Pancreas (tissue), 10 donors: ENCODE measurements at regions not wholly inside any gene's neighbourhood (a gene's known extent, or its start where the extent isn't known, plus 50 kb on each side); places are given as distances from the start of the nearest gene placed in this dataset.
A peak's percentile ranks its signal among the peaks of the same experiment; 100 is the strongest.

Source experiments
- ATAC-seq, 4 donors: fragments of 200-7000 bp; cut with Tn5 transposase; one replicate each; pipeline versions ENCODE4 v1.8.0 to v1.9.1; 2020; ENCODE audit warnings: mild to moderate bottlenecking in 4 of 4, moderate library complexity in 4 of 4
- DNase-seq, 6 donors: peaks; one replicate each; pipeline ENCODE4 v3.0.0-alpha.2; 2020
- FAIRE-seq: peaks from 2 replicates; lab custom pipeline; 2012; peaks lifted over from hg19 to GRCh38; lab: Jason Lieb, UNC
- H3K27ac ChIP-seq, 4 donors: fragments of 200-600 bp; sonication (generic); 1 replicate in 3 of 4; 2 replicates in 1 of 4; pipeline versions ENCODE4 v1.5.0 to v1.8.0; 2020
- H3K27me3 ChIP-seq, 4 donors: fragments of 200-600 bp; one replicate each; pipeline ENCODE4 v1.8.0; 2021
- H3K36me3 ChIP-seq, 3 donors: fragments of 200-600 bp; sonication (generic) in 1 of 3; one replicate each; pipeline versions ENCODE4 v1.5.0 to v1.8.0; 2020 to 2021
- H3K4me1 ChIP-seq, 3 donors: fragments of 200-600 bp; one replicate each; pipeline ENCODE4 v1.8.0; 2021
- H3K4me3 ChIP-seq, 4 donors: fragments of 200-600 bp; sonication (generic) in 2 of 4; one replicate each; pipeline versions ENCODE4 v1.5.0 to v1.8.0; 2020 to 2021
- H3K9me3 ChIP-seq, 4 donors: fragments of 200-600 bp; one replicate each; pipeline ENCODE4 v1.8.0; 2021
- CTCF ChIP-seq, 4 donors: fragments of 200-600 bp; sonication (generic) in 3 of 4; IDR thresholded peaks; one replicate each; pipeline versions ENCODE4 v1.5.0 to v1.8.0; 2021; ENCODE audit warnings: antibody characterized with exemption in 4 of 4
- WGBS, 2 donors: extraction: QIAGEN DNeasy Blood & Tissue Kit; methylation state at CpG; one replicate each; pipeline ENCODE4 v1.1.7; 2013; 5-methylcytosine and 5-hydroxymethylcytosine counted together
- intact Hi-C, 3 donors: fragments of 100-400 bp; cut with DNase I; formaldehyde crosslinking; loops; one replicate each; pipeline versions ENCODE4 v1.11.1 to v1.14.2; 2022
- donor health status: healthy with polysubstance abuse.
- donor health status: DM: no; HTN: no; CAD: no; lungs with moderate emphysema.
- donor health status: DM: no; HTN: no; CAD: no.
- donor health status: control.
- donor health status: control.
- donor health status: Bipolar disorder and iron deficiency.
- donor health status: DM: yes; HTN: yes; CAD: no.
- donor health status: DM: no; HTN: no; CAD: no.
- donor health status: DM: no; HTN: no; CAD: no.
- donor health status: DM: yes; HTN: yes; CAD: no.

GRCh38 chr20:46791722-46792416 lies 82.4 kb downstream of the SLC2A10 start:
- no peak overlapping the region for H3K4me3 ChIP-seq
- 54 to 63% methylated on average over 10 of the region's 10 CpGs for WGBS, 2 donors
- no peak for TF ChIP-seq CTCF (IDR thresholded peaks at IDR 0.05)
- no peak overlapping the region for H3K27ac ChIP-seq
- no peaks in the 10 kb centered on the region for H3K9me3 ChIP-seq
- no peaks in the 10 kb centered on the region for H3K36me3 ChIP-seq
- no peak for ATAC-seq
- H3K4me1 ChIP-seq: no peaks in the 10 kb centered on the region
- FAIRE-seq: no peak
- no peak for DNase-seq
- intact Hi-C loops: no loop called here
- no peaks in the 10 kb centered on the region for H3K27me3 ChIP-seq

- FAIRE-seq (no peak), DNase-seq (no peak), ATAC-seq (no peak)
- H3K4me3 ChIP-seq: no peak overlapping the region
- TF ChIP-seq CTCF (IDR thresholded peaks at IDR 0.05): no peak
- no peaks in the 10 kb centered on the region for H3K36me3 ChIP-seq
- intact Hi-C loops: no loop called here
- H3K27me3 ChIP-seq: no peaks in the 10 kb centered on the region
- 69 to 80% methylated on average over 5 of the region's 5 CpGs for WGBS, 2 donors
- H3K27ac ChIP-seq: no peak overlapping the region
- H3K9me3 ChIP-seq: no peaks in the 10 kb centered on the region
- no peaks in the 10 kb centered on the region for H3K4me1 ChIP-seq
Observed at GRCh38 chr20:46797206-46797605, 87.8 kb downstream of the SLC2A10 start.

- 54 to 60% methylated on average over 6 of the region's 6 CpGs for WGBS, 2 donors
- Histone ChIP-seq H3K4me3 (no peak overlapping the region), H3K36me3 (no peaks in the 10 kb centered on the region), H3K27me3 (no peaks in the 10 kb centered on the region), H3K4me1 (no peaks in the 10 kb centered on the region), H3K27ac (no peak overlapping the region), H3K9me3 (no peaks in the 10 kb centered on the region)
- intact Hi-C loops: no loop called here
- DNase-seq (no peak), ATAC-seq (no peak), FAIRE-seq (no peak)
- TF ChIP-seq CTCF (IDR thresholded peaks at IDR 0.05): no peak
Observed at GRCh38 chr20:46798430-46798829, 89.0 kb downstream of the SLC2A10 start.

GRCh38 chr20:46799781-46800408 lies 90.4 kb downstream of the SLC2A10 start:
- Histone ChIP-seq H3K27ac (no peak overlapping the region), H3K36me3 (no peaks in the 10 kb centered on the region), H3K4me1 (no peaks in the 10 kb centered on the region), H3K27me3 (no peaks in the 10 kb centered on the region), H3K9me3 (no peaks in the 10 kb centered on the region), H3K4me3 (no peak overlapping the region)
- 34 to 41% methylated on average over 7 of the region's 7 CpGs for WGBS, 2 donors
- intact Hi-C loops: no loop called here
- FAIRE-seq (no peak), DNase-seq (no peak), ATAC-seq (peak in 1 of 4 donors; percentile 53)
- no peak for TF ChIP-seq CTCF (IDR thresholded peaks at IDR 0.05)

- no peak for TF ChIP-seq CTCF (IDR thresholded peaks at IDR 0.05)
- Histone ChIP-seq H3K9me3 (no peaks in the 10 kb centered on the region), H3K27ac (no peak overlapping the region), H3K36me3 (no peaks in the 10 kb centered on the region), H3K4me1 (no peaks in the 10 kb centered on the region), H3K27me3 (no peaks in the 10 kb centered on the region), H3K4me3 (no peak overlapping the region)
- intact Hi-C loops: no loop called here
- no peak for DNase-seq
- FAIRE-seq: no peak
- 60 to 77% methylated on average over 2 of the region's 2 CpGs for WGBS, 2 donors
- ATAC-seq: no peak
Observed at GRCh38 chr20:46800409-46800804, 91.0 kb downstream of the SLC2A10 start.
